ENCODE measurements at regions not wholly inside any gene's neighbourhood (a gene's known extent, or its start where the extent isn't known, plus 50 kb on each side); places are given as distances from the start of the nearest gene placed in this dataset.

GRCh38 chr3:22962244-22962643, 240.9 kb upstream of the UBE2E2 start:
- TF ChIP-seq, protein P1, sequence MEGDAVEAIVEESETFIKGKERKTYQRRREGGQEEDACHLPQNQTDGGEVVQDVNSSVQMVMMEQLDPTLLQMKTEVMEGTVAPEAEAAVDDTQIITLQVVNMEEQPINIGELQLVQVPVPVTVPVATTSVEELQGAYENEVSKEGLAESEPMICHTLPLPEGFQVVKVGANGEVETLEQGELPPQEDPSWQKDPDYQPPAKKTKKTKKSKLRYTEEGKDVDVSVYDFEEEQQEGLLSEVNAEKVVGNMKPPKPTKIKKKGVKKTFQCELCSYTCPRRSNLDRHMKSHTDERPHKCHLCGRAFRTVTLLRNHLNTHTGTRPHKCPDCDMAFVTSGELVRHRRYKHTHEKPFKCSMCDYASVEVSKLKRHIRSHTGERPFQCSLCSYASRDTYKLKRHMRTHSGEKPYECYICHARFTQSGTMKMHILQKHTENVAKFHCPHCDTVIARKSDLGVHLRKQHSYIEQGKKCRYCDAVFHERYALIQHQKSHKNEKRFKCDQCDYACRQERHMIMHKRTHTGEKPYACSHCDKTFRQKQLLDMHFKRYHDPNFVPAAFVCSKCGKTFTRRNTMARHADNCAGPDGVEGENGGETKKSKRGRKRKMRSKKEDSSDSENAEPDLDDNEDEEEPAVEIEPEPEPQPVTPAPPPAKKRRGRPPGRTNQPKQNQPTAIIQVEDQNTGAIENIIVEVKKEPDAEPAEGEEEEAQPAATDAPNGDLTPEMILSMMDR (IDR thresholded peaks at IDR 0.05) = no peak
- TF ChIP-seq POLR2A (IDR thresholded peaks at IDR 0.05) (no peak), EP300 (IDR thresholded peaks at IDR 0.05) (no peak)
